Loucy (cell line): ENCODE measurements at regions not wholly inside any gene's neighbourhood (a gene's known extent, or its start where the extent isn't known, plus 50 kb on each side); places are given as distances from the start of the nearest gene placed in this dataset.

Experiments
- H2AFZ ChIP-seq: fragments of 200-600 bp; sonication (generic); 2 replicates; pipeline ENCODE4 v1.6.0; 2016; ENCODE audit warnings: antibody characterized with exemption, mild to moderate bottlenecking, low read length, moderate library complexity
- H3F3A ChIP-seq: fragments of 200-600 bp; 2 replicates; pipeline ENCODE4 v1.6.0; 2016; ENCODE audit warnings: antibody characterized with exemption, low read depth, mild to moderate bottlenecking
- H3K27me3 ChIP-seq: fragments of 200-600 bp; sonication (generic); 2 replicates; pipeline ENCODE4 v1.6.1; 2014; ENCODE audit warnings: low read length, mild to moderate bottlenecking; ENCODE audit not compliant: insufficient read depth, poor library complexity, severe bottlenecking
- H3K36me3 ChIP-seq: fragments of 200-600 bp; sonication (generic); 2 replicates; pipeline ENCODE4 v1.6.1; 2016; ENCODE audit warnings: low read length; ENCODE audit not compliant: insufficient read depth
- H3K4me1 ChIP-seq: fragments of 200-600 bp; sonication (generic); 2 replicates; pipeline ENCODE4 v1.5.1; 2014; ENCODE audit warnings: low read length, mild to moderate bottlenecking; ENCODE audit not compliant: insufficient read depth, poor library complexity, severe bottlenecking
- H3K4me2 ChIP-seq: fragments of 200-600 bp; sonication (generic); 2 replicates; pipeline ENCODE4 v1.6.0; 2014; ENCODE audit warnings: antibody characterized with exemption, low read length, low read depth, mild to moderate bottlenecking; ENCODE audit not compliant: poor library complexity, severe bottlenecking
- H3K4me3 ChIP-seq: fragments of 200-600 bp; sonication (generic); 2 replicates; pipeline ENCODE4 v1.5.1; 2014; ENCODE audit warnings: low read length, mild to moderate bottlenecking, mixed read lengths; ENCODE audit not compliant: poor library complexity, severe bottlenecking
- H3K79me2 ChIP-seq: fragments of 200-600 bp; sonication (generic); 2 replicates; pipeline ENCODE4 v1.6.1; 2014; ENCODE audit warnings: low read length; ENCODE audit not compliant: insufficient read depth
- H3K9ac ChIP-seq: fragments of 200-600 bp; sonication (generic); 2 replicates; pipeline ENCODE4 v1.6.0; 2014; ENCODE audit warnings: mild to moderate bottlenecking, low read depth, low read length, moderate library complexity; ENCODE audit not compliant: poor library complexity, severe bottlenecking
- H3K9me2 ChIP-seq: fragments of 200-600 bp; sonication (generic); replicated peaks from 2 replicates; pipeline ENCODE4 v1.6.1; 2016; ENCODE audit warnings: low read depth, low read length, mixed read lengths
- H3K9me3 ChIP-seq: fragments of 200-600 bp; sonication (generic); 2 replicates; pipeline ENCODE4 v1.6.1; 2014; ENCODE audit warnings: mild to moderate bottlenecking, antibody characterized with exemption, low read length, low read depth; ENCODE audit not compliant: insufficient read depth
- H4K20me1 ChIP-seq: fragments of 200-600 bp; sonication (generic); 2 replicates; pipeline ENCODE4 v1.6.0; 2014; ENCODE audit warnings: antibody characterized with exemption, low read length, mild to moderate bottlenecking; ENCODE audit not compliant: insufficient read depth, poor library complexity, severe bottlenecking
- CTCF ChIP-seq: fragments of 200-600 bp; sonication (generic); conservative IDR thresholded peaks from 2 replicates; pipeline ENCODE4 v1.5.1; 2014; ENCODE audit warnings: mild to moderate bottlenecking, antibody characterized with exemption, low read length
- EZH2phosphoT487 ChIP-seq: fragments of 200-600 bp; IDR thresholded peaks from 2 replicates; pipeline ENCODE4 v1.6.1; 2018; ENCODE audit warnings: antibody characterized with exemption, mild to moderate bottlenecking, moderate library complexity, borderline replicate concordance

GRCh38 chr13:29937841-29938240 is 87.4 kb upstream of the UBL3 start:
- Histone ChIP-seq H3K27me3 (no peaks in the 10 kb centered on the region), H3F3A (no peaks in the 10 kb centered on the region), H3K9me3 (no peaks in the 10 kb centered on the region), H3K79me2 (no peaks in the 10 kb centered on the region), H3K4me2 (no peak overlapping the region), H3K4me3 (no peak overlapping the region), H3K4me1 (peaks cover 7% of the 10 kb centered on the region), H4K20me1 (no peaks in the 10 kb centered on the region), H3K36me3 (no peaks in the 10 kb centered on the region), H2AFZ (no peak overlapping the region), H3K9me2 (no peaks in the 10 kb centered on the region), H3K9ac (no peak overlapping the region)
- TF ChIP-seq EZH2phosphoT487 (no peak), CTCF (no peak)

GRCh38 chr13:29937379-29937778 is 87.0 kb upstream of the UBL3 start:
- Histone ChIP-seq H3K4me2 (no peak overlapping the region), H3F3A (no peaks in the 10 kb centered on the region), H3K36me3 (no peaks in the 10 kb centered on the region), H4K20me1 (no peaks in the 10 kb centered on the region), H3K79me2 (no peaks in the 10 kb centered on the region), H3K9me3 (no peaks in the 10 kb centered on the region), H3K4me1 (peaks cover 7% of the 10 kb centered on the region), H3K9me2 (no peaks in the 10 kb centered on the region), H3K9ac (no peak overlapping the region), H2AFZ (no peak overlapping the region), H3K4me3 (no peak overlapping the region), H3K27me3 (no peaks in the 10 kb centered on the region)
- TF ChIP-seq CTCF (no peak), EZH2phosphoT487 (no peak)

- Histone ChIP-seq H4K20me1 (no peaks in the 10 kb centered on the region), H3F3A (no peaks in the 10 kb centered on the region), H3K9me3 (no peaks in the 10 kb centered on the region), H3K27me3 (no peaks in the 10 kb centered on the region), H3K9ac (no peak overlapping the region), H3K4me2 (no peak overlapping the region), H3K9me2 (no peaks in the 10 kb centered on the region), H2AFZ (no peak overlapping the region), H3K4me1 (peaks cover 7% of the 10 kb centered on the region), H3K36me3 (no peaks in the 10 kb centered on the region), H3K79me2 (no peaks in the 10 kb centered on the region), H3K4me3 (no peak overlapping the region)
- TF ChIP-seq EZH2phosphoT487 (no peak), CTCF (no peak)
Measured at GRCh38 chr13:29936956-29937355, 86.5 kb upstream of the UBL3 start.
